ENCODE measurements at regions not wholly inside any gene's neighbourhood (a gene's known extent, or its start where the extent isn't known, plus 50 kb on each side); places are given as distances from the start of the nearest gene placed in this dataset.
"Not testable (repeated sequence)": the region's sequence is repeated elsewhere in the genome, so short reads cannot be mapped to it uniquely, and the experiment has no call there.

DNA sequence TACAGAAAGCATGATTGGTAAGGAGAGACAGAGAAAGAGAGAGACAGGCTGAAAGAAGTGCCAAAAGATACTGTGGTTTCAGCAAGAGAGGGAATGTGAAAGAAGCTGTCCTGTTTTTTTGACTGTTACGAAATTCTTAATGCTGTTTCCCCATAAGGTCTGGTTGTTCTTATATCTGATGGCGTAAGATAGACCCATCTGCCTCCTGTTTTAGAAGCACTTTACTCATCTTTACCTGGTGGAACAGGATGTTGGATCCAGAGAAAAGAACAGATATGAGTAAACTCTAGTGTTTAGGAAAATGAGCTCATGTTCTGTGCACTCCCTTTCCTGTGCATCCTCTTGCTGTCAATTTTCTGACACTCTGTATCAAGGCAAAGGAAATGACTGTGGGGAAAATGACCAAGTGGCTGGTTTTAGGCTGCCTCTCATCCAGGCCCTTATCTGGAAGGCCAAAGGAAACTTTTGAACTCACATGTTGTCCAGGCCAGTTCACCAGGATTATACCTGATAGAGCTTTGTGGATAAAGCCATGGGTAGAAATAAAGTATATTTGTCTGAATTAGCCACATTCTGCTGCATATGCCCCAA, 311.7 kb upstream of the HTR2C start:
- FAIRE-seq (no peak), DNase-seq (ENCODE audit: low spot score) (no peak)

DNA sequence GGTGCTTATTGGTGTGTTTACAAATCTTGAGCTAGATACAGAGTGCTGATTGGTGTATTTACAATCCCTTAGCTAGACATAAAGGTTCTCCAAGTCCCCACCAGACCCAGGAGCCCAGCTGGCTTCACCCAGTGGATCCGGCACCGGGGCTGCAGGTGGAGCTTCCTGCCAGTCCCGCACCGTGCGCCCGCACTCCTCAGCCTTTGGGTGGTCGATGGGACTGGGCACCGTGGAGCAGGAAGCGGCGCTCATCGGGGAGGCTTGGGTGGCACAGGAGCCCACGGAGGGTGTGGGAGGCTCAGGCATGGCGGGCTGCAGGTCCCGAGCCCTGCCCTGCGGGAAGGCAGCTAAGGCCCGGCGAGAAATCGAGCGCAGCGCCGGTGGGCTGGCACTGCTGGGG, 313.5 kb upstream of the HTR2C start:
- not testable (repeated sequence) for FAIRE-seq; DNase-seq (ENCODE audit: low spot score)

DNA sequence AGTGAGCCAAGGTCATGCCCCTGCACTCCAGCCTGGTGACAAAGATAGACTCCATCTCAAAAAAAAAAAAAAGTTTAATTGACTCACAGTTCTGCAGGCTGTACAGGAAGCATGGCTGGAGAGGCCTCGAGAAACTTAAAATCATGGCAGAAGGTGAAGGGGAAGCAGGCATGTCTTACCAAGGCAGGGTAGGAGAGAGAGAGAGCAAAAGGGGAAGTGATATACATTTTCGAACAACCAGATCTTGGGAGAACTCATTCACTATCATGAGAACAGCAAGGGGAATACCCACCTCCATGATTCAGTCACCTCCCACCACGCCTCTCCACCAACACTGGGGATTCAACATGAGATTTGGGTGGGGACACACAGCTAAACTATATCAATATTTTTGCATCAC, 315.2 kb upstream of the HTR2C start:
- no peak for FAIRE-seq
- DNase-seq (ENCODE audit: low spot score) = no peak

DNA sequence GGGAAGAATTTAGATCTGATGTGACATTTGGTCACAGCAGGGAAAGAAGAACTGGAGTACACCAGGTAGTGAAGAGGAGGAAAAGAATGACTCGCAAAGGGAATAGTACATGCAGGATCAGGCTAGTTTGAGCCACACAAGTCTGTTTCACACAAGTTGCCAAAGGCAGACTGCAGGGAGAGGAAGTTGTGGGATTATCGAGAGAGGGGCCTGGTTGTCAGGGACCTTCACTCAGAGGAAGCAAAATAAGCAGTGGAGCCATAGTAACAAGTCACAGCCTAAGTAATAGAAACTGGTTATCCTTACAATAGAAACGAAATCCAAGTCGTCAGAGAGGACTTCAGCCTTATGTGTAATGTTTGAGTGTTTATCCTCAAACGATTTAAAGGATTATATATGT, 316.7 kb upstream of the HTR2C start:
- FAIRE-seq (no peak), DNase-seq (ENCODE audit: low spot score) (no peak)

DNA sequence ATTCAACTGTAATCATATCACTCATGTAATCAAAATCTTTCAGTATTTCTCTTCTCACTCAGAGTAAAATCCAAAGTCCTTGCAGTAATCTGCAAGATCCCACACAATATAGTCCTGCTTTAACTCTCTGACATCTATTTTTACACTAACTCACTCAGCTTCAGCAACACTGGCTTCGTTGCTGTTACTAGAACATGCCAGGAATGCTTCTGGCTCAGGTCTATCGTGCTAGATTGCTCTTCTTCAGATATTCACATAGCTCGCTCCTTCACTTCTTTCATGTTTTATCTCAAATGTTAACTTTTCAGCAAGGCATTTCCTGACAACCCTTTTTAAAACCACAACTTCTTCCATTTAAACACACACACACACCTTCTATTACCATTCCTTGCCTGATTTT, 331.7 kb upstream of the HTR2C start:
- DNase-seq (ENCODE audit: low spot score) (no peak), FAIRE-seq (no peak)

DNA sequence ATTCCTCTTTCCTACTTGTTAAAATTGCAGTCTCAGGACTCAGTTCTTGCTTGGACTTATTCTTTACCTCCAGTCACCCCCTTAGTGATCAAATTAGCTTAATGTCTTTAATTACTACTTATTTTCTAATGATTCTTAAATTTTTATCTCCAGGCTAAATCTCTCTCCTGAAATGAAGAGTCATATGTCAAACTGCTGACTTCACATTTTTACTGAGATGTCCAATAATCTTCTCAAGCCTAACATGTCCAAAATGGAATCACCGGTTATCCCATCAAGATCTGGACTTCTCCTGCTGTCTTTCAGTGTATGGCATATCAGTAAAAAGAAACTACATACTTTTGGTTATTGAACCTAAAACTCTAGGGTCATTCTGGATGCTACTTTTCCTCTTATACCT, 332.3 kb upstream of the HTR2C start:
- FAIRE-seq (no peak), DNase-seq (ENCODE audit: low spot score) (no peak)

DNA sequence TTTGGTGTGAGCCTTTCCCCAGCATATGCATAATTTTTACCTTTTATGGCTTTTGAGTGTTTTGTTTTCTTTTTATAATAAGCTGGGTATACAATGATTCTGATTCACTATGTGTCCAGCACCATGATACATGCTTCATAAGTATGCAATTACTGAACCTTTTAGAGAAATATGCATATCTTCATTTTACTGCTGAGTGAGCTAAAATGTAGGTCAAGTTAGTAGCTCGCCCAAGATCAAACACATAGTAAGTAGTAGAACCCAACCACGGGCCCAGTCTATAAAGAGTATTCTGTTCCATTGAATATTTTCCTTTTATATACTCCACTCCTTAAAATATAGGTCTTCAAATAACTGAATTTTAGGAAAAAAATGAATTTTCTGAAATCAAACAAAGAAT, 362.4 kb upstream of the HTR2C start:
- DNase-seq (ENCODE audit: low spot score) (no peak), FAIRE-seq (no peak)

DNA sequence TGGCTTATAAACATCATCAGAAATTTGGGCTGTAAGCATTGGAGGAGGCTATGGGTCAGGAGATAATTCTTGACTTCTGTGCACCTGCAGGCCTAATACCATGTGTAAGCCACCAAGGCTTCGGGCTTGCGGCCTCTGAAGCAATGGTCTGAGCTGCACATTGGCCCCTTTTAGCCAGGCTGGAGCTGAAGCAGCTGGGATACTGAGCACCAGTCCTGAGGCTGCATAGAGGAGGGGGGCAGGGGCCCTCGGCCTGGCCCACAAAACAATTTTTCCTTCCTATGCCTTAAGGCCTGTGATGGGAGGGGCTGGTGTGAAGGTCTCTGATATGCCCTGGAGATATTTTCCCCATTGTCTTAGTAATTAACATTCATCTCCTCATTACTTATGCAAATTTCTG, 373.0 kb upstream of the HTR2C start:
- no peak for FAIRE-seq
- DNase-seq (ENCODE audit: low spot score) = no peak

DNA sequence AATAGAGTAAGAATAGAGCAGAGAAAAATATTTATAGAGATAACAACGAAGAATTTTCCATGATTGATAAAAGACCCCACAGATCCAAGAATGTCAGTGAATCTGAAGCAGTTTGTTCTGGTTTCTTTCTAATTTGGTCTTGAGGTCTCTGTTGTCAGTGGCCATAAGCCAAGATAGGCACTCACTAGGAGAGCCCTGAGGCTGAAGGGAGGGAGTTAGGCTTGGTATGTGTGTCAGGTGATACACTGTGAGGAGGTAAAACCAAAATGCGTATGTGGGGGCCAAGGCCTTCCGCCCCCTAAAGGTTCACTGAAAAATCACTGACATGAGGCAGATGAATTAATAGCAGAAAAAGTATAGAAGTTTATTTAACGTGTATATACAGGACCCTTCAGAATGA, 382.3 kb upstream of the HTR2C start:
- FAIRE-seq (no peak), DNase-seq (ENCODE audit: low spot score) (no peak)

DNA sequence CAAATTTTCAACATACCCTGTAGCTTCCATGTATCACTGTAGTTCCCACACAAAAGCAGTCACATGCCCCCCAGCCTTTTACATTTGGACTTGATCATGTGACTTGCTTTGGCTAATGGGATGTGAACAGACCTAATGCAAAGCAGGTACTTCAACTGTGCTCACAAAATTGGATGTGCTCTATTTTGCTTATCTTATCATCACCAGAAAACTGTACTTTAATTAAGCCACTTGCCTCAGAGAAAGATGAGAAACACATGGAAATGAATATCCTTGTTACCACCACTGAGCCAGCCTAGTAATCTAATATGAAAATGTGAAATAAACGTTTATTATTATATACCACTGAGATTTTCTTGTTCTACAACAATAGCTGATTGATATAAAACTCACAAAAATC, 402.7 kb upstream of the HTR2C start:
- no peak for FAIRE-seq
- no peak for DNase-seq (ENCODE audit: low spot score)

DNA sequence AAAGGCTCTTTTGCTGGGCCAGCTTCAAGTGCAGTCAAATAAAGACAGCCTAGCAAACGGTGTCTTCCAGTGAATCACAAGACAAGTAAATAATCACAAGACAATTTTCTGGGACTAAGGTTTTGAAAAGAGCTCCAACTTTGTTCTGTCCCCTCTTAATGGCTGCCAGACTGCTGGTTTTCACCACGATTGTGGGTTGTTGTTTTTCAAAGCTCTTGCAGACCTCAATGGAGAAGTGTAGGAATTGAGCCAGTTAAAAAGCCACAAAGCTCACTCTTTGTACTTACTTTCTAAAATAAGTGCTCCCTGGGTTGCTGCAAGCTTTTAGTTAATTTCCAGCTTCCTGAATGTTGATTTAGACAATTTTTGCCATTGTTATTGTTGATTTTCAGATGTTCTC, 405.8 kb upstream of the HTR2C start:
- no peak for DNase-seq (ENCODE audit: low spot score)
- FAIRE-seq = no peak

DNA sequence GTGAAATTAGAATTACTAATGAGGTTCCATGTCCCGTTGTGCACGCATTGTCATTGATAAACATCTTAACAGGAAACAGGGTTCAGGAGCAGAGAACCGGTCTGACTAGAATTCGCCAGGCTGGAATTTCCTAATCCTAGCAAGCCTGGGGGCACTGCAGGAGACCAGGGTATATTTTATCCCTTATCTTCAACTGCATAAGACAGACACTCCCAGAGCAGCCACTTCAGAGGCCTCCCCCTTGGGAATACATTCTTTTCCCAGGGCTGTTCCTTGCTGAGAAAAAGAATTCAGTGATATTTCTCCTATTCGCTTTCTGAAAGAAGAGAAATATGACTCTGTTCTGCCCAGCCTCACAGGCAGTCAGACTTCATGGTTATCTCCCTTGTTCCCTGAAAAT, 416.6 kb upstream of the HTR2C start:
- not testable (repeated sequence) for FAIRE-seq; DNase-seq (ENCODE audit: low spot score)

DNA sequence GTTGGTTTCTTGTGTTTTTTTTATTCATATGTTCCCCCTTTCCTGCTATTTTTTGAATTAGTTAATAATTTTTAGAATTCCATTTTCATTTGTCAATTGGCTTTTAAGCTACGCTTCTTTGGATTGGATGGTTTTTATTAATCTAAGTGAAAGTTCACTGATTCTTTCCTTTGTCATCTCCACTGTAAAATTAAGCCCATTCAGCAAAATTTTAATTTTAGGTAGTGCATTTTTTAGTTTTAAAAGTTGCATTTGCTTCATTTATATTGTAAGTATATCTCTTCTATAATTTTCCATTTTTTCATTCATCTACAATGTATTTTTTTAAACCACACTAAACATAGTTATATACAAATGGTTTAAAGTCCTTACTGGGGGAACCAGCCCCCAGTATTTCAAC, 417.3 kb upstream of the HTR2C start:
- DNase-seq (ENCODE audit: low spot score) (no peak), FAIRE-seq (no peak)

DNA sequence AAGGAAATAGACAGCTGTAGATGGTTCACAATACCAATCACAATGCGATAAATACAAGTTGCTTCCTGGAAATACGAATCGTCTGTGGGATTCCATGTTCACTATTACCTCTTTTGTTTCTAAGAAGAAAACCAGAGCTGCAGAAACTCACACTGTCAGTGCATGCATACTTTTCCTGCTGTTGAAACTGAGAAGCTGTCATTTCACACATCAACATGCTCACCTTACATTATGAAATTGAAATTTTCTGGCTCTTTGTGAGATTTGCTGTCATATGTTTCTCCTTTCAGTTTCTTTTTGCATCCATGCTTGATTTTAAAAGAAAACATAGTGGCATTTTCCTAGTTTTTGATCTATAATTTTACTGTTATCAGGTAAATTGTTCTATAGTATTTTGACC, 418.3 kb upstream of the HTR2C start:
- no peak for FAIRE-seq

DNA sequence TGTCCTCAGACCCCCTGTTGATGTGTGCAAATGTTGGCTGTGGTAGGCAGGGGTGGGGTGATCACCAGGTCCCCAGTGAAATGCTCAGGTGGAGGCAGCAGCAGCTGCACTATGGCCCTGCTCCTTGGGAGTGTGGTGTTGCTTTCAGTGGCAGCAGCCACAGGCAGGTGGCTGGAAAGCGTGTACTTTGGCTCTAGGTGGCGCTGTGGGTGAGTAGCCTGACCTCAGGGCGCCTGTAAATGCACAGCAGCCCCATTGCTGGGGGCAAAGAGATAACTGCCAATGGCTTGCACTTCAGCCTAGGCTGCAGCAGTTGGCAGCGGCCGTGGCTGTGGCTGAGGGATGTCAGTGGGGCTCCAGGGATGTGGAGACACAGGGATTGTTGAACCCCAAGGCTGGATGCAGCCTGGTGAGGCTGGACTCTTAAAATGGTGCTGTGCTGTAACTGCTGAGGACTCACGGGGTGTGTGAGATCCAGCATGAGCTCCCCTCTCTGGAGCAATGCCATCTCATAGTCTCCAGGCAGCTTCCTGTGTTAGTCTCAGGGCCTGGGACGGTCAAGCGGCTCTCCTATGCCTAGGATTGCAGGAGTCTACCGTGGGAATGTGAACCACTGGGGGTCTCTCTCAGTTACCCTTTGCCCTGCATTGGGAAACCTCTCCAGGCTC, 421.7 kb upstream of the HTR2C start:
- FAIRE-seq = no peak
- no peak for DNase-seq (ENCODE audit: low spot score)

More for the DNA sequence above, 418.3 kb upstream of the HTR2C start:
- DNase-seq (ENCODE audit: low spot score) = no peak

DNA sequence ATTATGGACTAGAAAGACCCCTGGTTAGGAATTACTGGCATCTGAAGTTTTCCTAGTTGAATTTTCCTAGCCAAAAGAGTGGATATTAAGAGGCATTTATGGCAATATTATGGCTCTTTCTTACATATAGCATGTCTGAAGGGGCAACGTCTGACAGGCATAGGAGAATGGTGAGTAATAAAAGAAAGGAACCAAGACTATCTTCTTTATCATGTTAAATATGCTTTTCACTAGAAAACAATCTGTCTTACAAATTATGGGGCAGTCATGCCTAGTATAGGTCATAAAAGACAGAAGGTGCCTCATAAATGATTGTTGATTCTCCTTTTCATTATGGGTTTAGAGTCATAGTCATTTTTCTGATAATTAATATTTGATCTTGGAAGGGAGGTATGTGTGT, 431.1 kb upstream of the HTR2C start:
- no peak for DNase-seq (ENCODE audit: low spot score)
- no peak for FAIRE-seq

DNA sequence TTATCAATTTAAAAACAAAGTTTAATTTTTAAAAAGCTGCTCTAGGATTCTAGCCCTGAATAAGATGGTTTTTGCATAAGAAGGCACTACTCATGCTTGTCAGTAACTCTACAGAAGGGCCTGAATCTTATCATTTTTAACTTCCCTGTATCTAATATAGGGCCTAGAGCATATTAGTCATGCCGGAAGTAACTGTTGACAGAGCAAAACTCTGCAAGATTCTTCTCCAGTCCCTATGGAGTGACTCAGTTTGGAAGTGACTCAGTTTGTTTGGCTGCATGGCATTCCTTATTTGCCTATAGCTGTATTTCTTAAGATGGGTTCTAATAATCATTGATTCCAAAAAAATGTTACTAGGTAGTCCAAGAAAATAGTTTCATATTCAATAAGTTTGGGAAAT, 431.8 kb upstream of the HTR2C start:
- FAIRE-seq = peak; percentile 71
- DNase-seq (ENCODE audit: low spot score) = peak; percentile 54

DNA sequence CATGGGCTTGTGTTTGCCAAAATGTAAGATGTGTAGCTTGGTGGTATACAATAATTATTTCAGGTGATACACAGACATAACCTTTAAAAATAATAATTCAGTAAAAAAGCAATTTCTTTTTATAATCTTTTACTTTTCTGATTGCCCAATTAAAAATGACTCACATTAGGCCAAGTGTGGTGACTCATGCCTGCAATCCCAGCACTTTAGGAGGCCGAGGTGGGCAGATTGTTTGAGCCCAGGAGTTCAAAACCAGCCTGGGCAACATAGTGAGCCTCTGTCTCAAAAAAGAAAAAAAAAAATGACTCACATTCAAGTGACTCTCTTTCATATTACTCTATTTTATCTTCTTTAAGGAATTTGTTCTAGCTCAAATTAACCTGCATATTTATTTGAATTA, 449.4 kb upstream of the HTR2C start:
- no peak for DNase-seq (ENCODE audit: low spot score)
- FAIRE-seq = no peak

DNA sequence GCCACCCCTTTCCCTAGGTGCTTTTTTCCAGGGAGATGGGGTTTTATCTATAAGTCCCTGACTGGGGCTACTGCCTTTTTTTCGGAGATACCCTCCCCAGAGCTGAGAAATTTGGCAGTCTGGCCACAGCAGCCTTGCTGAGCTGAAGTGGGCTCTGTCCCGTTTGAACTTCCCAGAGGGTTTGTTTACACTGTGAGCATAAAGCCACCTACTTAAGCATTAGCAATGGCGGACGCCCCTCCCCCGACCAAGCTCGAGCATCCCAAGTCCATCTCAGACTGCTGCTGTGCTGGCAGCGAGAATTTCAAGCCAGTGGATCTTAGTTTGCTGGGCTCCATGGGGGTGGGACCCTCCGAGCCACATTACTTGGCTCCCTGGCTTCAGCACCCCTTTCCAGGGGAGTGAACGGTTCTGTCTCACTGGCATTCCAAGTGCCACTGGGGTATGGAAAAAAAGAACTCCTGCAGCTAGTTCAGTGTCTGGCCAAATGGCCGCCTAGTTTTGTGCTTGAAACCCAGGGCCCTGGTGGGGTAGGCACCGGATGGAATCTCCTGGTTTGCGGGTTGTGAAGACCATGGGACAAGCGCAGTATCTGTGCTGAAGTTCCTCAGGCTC, 456.4 kb upstream of the HTR2C start:
- no peak for DNase-seq (ENCODE audit: low spot score)
- no peak for FAIRE-seq

DNA sequence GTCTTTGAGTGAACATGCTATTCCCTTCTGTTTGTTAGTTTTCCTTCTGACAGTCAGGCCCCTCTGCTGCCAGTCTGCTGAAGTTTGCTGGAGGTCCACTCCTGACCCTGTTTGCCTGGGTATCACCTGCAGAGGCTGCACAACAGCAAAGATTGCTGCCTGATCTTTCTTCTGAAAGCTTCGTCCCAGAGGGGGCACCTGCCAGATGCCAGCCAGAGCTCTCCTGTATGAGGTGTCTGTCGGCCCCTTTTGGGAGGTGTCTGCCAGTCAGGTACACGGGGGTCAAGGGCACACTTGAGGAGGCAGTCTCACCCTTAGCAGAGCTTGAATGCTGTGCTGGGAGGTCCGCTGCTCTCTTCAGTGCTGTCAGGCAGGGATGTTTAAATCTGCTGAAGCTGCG, 456.9 kb upstream of the HTR2C start:
- FAIRE-seq (no peak), DNase-seq (ENCODE audit: low spot score) (no peak)

DNA sequence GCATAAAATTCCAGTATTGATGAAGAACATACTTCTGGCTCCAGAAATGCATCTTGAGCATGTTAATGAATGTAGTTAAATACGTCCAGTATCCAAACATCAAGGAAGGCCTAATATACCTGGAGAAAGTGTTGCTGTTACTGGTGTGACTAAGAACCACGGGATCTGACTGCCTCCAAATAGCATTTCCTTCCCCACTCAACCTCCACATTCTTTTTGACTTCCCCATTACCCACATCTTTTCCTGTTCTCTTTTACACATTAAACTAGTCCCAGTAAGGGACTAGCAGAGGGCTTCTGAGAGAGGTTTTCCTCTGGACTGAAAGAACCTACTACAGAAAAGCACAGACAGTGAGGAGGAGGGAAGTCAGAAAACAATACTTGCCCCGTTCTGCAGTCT, 482.8 kb upstream of the HTR2C start:
- DNase-seq (ENCODE audit: low spot score) (no peak), FAIRE-seq (no peak)

DNA sequence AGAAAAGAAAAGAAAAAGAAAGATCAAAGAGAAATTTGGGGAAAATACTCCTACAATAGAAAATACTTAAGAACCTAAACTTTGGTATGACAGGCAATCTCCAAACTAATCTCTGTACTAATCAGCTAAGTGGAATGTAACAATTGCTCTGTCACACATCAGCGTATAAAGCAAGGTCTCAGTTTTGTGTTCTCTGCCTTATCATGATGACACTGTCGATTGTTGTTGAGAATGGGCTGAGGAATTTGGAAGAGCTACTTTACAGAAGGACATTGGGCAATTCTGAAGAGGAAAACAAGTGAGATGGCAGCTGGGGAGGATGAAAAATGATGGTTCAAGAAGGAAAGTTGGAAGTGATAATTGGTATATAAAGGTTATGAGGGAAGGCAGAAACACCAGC, 486.0 kb upstream of the HTR2C start:
- FAIRE-seq (no peak), DNase-seq (ENCODE audit: low spot score) (no peak)

DNA sequence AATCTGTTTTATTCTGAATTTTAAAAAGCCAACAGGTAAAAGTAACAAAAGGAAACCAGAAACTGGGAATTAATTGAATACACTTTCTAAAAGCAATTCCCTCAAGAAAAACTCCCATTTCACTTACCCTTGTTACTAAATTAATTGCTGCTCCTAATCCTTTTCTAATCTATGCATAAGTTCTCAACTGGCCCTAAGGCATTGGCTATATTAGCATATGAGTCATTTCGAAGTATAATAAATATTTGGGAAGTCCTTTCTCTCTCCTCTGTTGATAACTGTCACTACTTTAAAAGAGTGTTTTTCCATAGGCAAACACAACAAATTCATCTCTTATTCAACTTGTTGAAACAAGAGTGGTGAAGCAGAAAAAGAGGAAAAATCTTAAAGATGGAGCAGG, 486.5 kb upstream of the HTR2C start:
- FAIRE-seq (no peak), DNase-seq (ENCODE audit: low spot score) (no peak)

All from RCC 7860 (cell line).